ENCODE measurements at regions not wholly inside any gene's neighbourhood (a gene's known extent, or its start where the extent isn't known, plus 50 kb on each side); places are given as distances from the start of the nearest gene placed in this dataset.

- Histone ChIP-seq H3K4me1 (peaks cover 8% of the 10 kb centered on the region), H3K27me3 (replicated peaks; ENCODE audit: control insufficient read depth, insufficient read depth, low read length) (no peaks in the 10 kb centered on the region), H3K36me3 (ENCODE audit: control insufficient read depth, insufficient read depth, low read length) (no peaks in the 10 kb centered on the region), H3K4me3 (ENCODE audit: low read depth, low read length) (no peak overlapping the region), H3K9me3 (no peaks in the 10 kb centered on the region)
- TF ChIP-seq, protein P1, sequence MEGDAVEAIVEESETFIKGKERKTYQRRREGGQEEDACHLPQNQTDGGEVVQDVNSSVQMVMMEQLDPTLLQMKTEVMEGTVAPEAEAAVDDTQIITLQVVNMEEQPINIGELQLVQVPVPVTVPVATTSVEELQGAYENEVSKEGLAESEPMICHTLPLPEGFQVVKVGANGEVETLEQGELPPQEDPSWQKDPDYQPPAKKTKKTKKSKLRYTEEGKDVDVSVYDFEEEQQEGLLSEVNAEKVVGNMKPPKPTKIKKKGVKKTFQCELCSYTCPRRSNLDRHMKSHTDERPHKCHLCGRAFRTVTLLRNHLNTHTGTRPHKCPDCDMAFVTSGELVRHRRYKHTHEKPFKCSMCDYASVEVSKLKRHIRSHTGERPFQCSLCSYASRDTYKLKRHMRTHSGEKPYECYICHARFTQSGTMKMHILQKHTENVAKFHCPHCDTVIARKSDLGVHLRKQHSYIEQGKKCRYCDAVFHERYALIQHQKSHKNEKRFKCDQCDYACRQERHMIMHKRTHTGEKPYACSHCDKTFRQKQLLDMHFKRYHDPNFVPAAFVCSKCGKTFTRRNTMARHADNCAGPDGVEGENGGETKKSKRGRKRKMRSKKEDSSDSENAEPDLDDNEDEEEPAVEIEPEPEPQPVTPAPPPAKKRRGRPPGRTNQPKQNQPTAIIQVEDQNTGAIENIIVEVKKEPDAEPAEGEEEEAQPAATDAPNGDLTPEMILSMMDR (IDR thresholded peaks at IDR 0.05; ENCODE audit: insufficient read depth in 1 of 2, low read depth in 1 of 2, low read length in 1 of 2, severe bottlenecking in 1 of 2, unreplicated experiment in 1 of 2), result no peak
- ChIA-PET POLR2A (no interaction called here), CTCF (no interaction called here)
- no peaks in the 10 kb centered on the region for H3K36me3 Mint-ChIP-seq (ENCODE audit: insufficient read depth, unreplicated experiment)
- no TSS peak for BruUV-seq (replicated peaks)
- no peak overlapping the region for H3K27ac Mint-ChIP-seq (ENCODE audit: unreplicated experiment)
- no peak overlapping the region for H3K4me3 Mint-ChIP-seq (ENCODE audit: unreplicated experiment)
- DNase-seq, result peak in 1 of 2 experiments; percentile 13
- no peaks in the 10 kb centered on the region for H3K9me3 Mint-ChIP-seq (ENCODE audit: unreplicated experiment)
- intact Hi-C loops (cut with micrococcal nuclease; ENCODE audit: unreplicated experiment), result no loop called here
- no peaks in the 10 kb centered on the region for H3K27me3 Mint-ChIP-seq (ENCODE audit: insufficient read depth, unreplicated experiment)
- H3K4me1 Mint-ChIP-seq (ENCODE audit: low read depth, unreplicated experiment), result peaks cover 6% of the 10 kb centered on the region
These were observed 256.7 kb upstream of the NREP start for GRCh38 chr5:112013660-112014059.

DNA sequence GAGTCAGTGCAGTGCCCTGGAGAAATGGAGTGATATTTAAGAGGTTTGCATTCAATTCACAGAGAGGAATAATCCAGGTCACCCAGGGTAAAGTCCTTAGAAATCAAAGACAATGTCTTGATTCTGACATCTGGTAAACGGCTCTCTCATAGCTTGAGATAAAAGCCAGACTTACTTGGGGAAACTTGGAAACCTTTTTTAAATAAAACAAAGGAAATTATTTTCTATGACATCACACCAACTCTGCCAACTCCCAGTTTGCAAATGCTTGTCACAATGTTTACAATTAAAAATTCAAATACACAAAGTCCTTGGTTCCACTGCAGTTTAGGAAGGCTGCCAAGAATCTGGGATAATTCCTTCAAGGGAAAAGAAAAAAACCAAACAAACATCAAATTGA, 255.1 kb upstream of the NREP start:
- Histone ChIP-seq H3K4me1 (peaks cover 8% of the 10 kb centered on the region), H3K36me3 (ENCODE audit: control insufficient read depth, insufficient read depth, low read length) (no peaks in the 10 kb centered on the region), H3K27me3 (replicated peaks; ENCODE audit: control insufficient read depth, insufficient read depth, low read length) (no peaks in the 10 kb centered on the region), H3K9me3 (no peaks in the 10 kb centered on the region), H3K4me3 (ENCODE audit: low read depth, low read length) (no peak overlapping the region)
- Mint-ChIP-seq H3K4me3 (ENCODE audit: unreplicated experiment) (no peak overlapping the region), H3K27ac (ENCODE audit: unreplicated experiment) (no peak overlapping the region), H3K27me3 (ENCODE audit: insufficient read depth, unreplicated experiment) (no peaks in the 10 kb centered on the region), H3K4me1 (ENCODE audit: low read depth, unreplicated experiment) (peaks cover 6% of the 10 kb centered on the region), H3K36me3 (ENCODE audit: insufficient read depth, unreplicated experiment) (no peaks in the 10 kb centered on the region), H3K9me3 (ENCODE audit: unreplicated experiment) (no peaks in the 10 kb centered on the region)
- TF ChIP-seq, protein P1 (IDR thresholded peaks at IDR 0.05; ENCODE audit: insufficient read depth in 1 of 2, low read depth in 1 of 2, low read length in 1 of 2, severe bottlenecking in 1 of 2, unreplicated experiment in 1 of 2), result no peak
- no peak for DNase-seq
- intact Hi-C loops (cut with micrococcal nuclease; ENCODE audit: unreplicated experiment), result no loop called here
- POLR2A ChIA-PET, result no interaction called here
- no TSS peak for BruUV-seq (replicated peaks)
- CTCF ChIA-PET, result no interaction called here

GRCh38 chr5:112010475-112010874, 253.5 kb upstream of the NREP start:
- H3K27me3 Mint-ChIP-seq (ENCODE audit: insufficient read depth, unreplicated experiment), result no peaks in the 10 kb centered on the region
- CTCF ChIA-PET, result no interaction called here
- H3K4me1 ChIP-seq, result peaks cover 8% of the 10 kb centered on the region
- peaks cover 6% of the 10 kb centered on the region for H3K4me1 Mint-ChIP-seq (ENCODE audit: low read depth, unreplicated experiment)
- no peaks in the 10 kb centered on the region for H3K27me3 ChIP-seq (replicated peaks; ENCODE audit: control insufficient read depth, insufficient read depth, low read length)
- no peak overlapping the region for H3K4me3 ChIP-seq (ENCODE audit: low read depth, low read length)
- H3K9me3 ChIP-seq, result no peaks in the 10 kb centered on the region
- H3K4me3 Mint-ChIP-seq (ENCODE audit: unreplicated experiment), result no peak overlapping the region
- H3K36me3 Mint-ChIP-seq (ENCODE audit: insufficient read depth, unreplicated experiment), result no peaks in the 10 kb centered on the region
- DNase-seq, result no peak
- H3K27ac Mint-ChIP-seq (ENCODE audit: unreplicated experiment), result no peak overlapping the region
- TF ChIP-seq, protein P1 (IDR thresholded peaks at IDR 0.05; ENCODE audit: insufficient read depth in 1 of 2, low read depth in 1 of 2, low read length in 1 of 2, severe bottlenecking in 1 of 2, unreplicated experiment in 1 of 2), result no peak
- no peaks in the 10 kb centered on the region for H3K36me3 ChIP-seq (ENCODE audit: control insufficient read depth, insufficient read depth, low read length)
- BruUV-seq (replicated peaks), result no TSS peak
- no peaks in the 10 kb centered on the region for H3K9me3 Mint-ChIP-seq (ENCODE audit: unreplicated experiment)
- POLR2A ChIA-PET, result no interaction called here
- intact Hi-C loops (cut with micrococcal nuclease; ENCODE audit: unreplicated experiment), result no loop called here

Measured in Caco-2 (cell line).